Midbrain (tissue), 1 donor: ENCODE measurements at regions not wholly inside any gene's neighbourhood (a gene's known extent, or its start where the extent isn't known, plus 50 kb on each side); places are given as distances from the start of the nearest gene placed in this dataset.

ENCODE experiments used
- DNase-seq: peaks from one replicate; lab custom pipeline; 2025; lab: John Stamatoyannopoulos, UW

- DNase-seq = no peak
These were observed 224.1 kb downstream of the ASCL1 start for GRCh38 chr12:103181366-103182152.

GRCh38 chr12:103182299-103182698 is 224.8 kb downstream of the ASCL1 start:
- DNase-seq = no peak

DNA sequence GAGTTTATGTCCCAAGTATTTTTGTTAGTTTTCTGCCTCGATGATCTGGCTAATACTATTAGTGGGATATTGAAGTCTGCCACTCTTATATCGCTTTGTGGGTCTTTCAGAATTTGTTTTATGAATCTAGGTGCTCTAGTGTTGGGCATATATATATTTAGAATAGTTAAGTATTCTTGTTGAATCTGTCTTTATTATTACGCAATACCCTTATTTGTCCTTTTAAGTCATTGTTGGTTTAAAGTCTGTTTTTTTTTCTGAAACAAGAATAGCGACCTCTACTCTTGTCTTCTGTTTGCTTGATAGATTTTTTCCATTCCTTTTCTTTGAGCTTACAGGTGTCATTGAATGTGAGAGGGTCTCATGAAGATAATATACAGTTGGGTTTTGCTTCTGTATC is 239.0 kb downstream of the ASCL1 start:
- no peak for DNase-seq

DNA sequence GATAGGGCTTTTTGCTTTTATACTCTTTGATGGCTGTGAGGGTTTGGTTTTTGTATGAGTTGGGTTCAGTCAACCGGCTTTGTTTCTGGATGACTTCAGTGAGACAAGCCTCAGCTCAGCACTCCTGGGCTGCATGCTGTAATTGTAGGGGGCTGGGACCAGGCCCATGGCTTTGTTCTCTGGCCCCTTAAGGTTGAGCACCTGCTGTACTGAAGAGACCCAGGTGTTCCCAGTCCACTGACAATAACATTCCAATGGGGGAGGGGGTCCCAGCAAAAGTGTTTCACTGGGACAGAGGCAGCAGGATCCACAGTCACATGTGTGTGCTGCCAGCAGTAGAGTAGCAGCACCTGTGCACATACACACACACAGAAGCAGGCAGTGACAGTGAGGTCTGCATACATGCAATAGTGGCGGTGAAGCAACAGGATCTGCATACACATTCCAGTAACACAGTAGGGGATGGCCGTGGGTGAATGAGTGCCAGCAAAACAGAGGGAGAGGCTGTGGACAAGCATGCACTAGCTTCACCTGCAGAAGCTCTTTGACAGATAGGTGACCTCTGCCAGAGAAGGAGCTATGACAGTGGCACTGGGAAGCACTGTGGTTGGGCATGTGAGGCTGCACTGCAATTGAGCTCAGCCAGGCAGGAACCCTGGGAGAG is 240.4 kb downstream of the ASCL1 start:
- DNase-seq = no peak

DNA sequence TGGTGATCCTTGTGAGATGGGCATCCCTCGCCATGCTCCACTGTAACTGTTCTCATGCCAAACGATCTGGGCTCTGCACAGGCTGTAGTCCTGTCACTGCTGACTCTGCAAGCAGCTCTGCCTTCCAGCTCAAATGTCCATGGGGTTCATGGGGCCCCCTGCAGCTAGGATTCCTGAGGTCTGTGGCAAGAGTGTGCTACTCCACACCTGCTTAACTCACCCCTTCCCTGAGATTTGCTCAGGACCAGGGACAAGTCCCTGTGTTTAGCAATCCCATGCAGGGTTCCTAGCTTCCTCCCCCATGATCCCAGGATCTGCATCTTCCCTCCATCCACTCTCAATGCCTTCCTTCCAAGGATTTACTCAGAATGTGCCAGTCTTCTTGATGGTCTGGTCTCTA is 241.0 kb downstream of the ASCL1 start:
- DNase-seq = no peak

GRCh38 chr12:103205906-103206305 is 248.4 kb downstream of the ASCL1 start:
- DNase-seq = no peak

GRCh38 chr12:103207936-103208335 is 250.5 kb downstream of the ASCL1 start:
- DNase-seq = no peak

DNA sequence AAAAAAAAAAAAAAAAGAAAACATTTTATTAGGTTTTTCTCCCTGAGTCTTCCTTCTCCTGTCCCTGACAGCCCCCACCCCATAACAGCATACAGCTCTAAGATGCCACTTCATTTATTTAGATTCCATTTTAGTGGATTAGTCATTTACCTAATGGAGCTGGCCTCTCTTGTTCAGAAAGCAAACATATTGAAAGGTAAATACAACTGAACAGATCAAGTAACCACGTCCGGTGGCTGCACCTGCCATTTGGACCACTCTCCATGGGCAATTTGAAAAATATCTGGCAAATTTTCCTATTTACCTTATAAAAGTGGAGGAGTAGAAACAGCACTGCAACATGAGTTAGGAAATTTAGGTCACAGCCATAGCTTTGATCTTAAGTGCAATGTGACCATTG is 254.6 kb downstream of the C12orf42 start:
- DNase-seq = no peak

- no peak for DNase-seq
These were observed 251.2 kb downstream of the C12orf42 start for GRCh38 chr12:103244596-103244995.

GRCh38 chr12:103247531-103247930 is 248.2 kb downstream of the C12orf42 start:
- DNase-seq = no peak

GRCh38 chr12:103249607-103250006 is 246.2 kb downstream of the C12orf42 start:
- DNase-seq = no peak

DNA sequence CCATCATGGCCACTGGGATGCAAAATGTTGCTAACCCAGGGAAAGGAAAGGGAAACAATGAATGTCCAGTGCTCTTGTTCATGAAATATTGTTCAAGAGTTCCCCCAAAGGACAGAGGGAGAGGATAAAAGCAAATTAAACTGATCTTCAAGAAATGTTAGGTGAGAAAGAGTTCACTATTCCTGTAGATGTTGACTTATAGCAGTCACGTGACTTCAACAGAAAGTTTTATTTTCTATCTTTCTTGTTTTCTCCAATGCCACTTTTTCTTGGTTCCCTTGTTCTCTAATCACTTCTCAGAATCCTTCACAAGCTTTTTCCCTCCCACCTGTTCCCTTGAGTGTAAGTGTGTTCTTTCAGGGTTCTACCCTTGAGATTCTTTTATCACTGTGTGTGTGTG is 245.3 kb downstream of the C12orf42 start:
- no peak for DNase-seq
